Non-pigmented ciliary epithelial cell (primary cell): ENCODE measurements at regions not wholly inside any gene's neighbourhood (a gene's known extent, or its start where the extent isn't known, plus 50 kb on each side); places are given as distances from the start of the nearest gene placed in this dataset.
A peak's percentile ranks its signal among the peaks of the same experiment; 100 is the strongest.

Experiments
- DNase-seq: peaks from one replicate; pipeline ENCODE4 v3.0.0-alpha.2; 2010; ENCODE audit warnings: low read depth

GRCh38 chr6:81694855-81695254, 57.6 kb downstream of the TENT5A start:
- no peak for DNase-seq

- no peak for DNase-seq
These were observed 58.3 kb downstream of the TENT5A start for GRCh38 chr6:81694207-81694606.

- DNase-seq = no peak
These were observed 59.2 kb downstream of the TENT5A start for GRCh38 chr6:81693266-81693665.

- no peak for DNase-seq
These were observed 62.4 kb downstream of the TENT5A start for GRCh38 chr6:81690073-81690472.

GRCh38 chr6:81689580-81689979, 62.9 kb downstream of the TENT5A start:
- no peak for DNase-seq

GRCh38 chr6:81683912-81684311, 68.6 kb downstream of the TENT5A start:
- peak; percentile 34 for DNase-seq

GRCh38 chr6:81682858-81683620, 69.4 kb downstream of the TENT5A start:
- DNase-seq = no peak

GRCh38 chr6:81682235-81682795, 70.2 kb downstream of the TENT5A start:
- DNase-seq = no peak

- no peak for DNase-seq
These were observed 83.0 kb downstream of the TENT5A start for GRCh38 chr6:81669445-81669844.

- DNase-seq = no peak
These were observed 83.8 kb downstream of the TENT5A start for GRCh38 chr6:81668615-81669047.

GRCh38 chr6:81666481-81666880, 86.0 kb downstream of the TENT5A start:
- DNase-seq = no peak

GRCh38 chr6:81656231-81656630, 96.2 kb downstream of the TENT5A start:
- DNase-seq = no peak

- DNase-seq = no peak
These were observed 96.8 kb downstream of the TENT5A start for GRCh38 chr6:81655696-81656095.

- DNase-seq = no peak
These were observed 104.0 kb downstream of the TENT5A start for GRCh38 chr6:81648502-81648901.

GRCh38 chr6:81643156-81643555, 109.3 kb downstream of the TENT5A start:
- DNase-seq = no peak

- no peak for DNase-seq
These were observed 111.6 kb downstream of the TENT5A start for GRCh38 chr6:81640891-81641290.

GRCh38 chr6:81640126-81640525, 112.4 kb downstream of the TENT5A start:
- DNase-seq = no peak

GRCh38 chr6:81638366-81638765, 114.1 kb downstream of the TENT5A start:
- no peak for DNase-seq

GRCh38 chr6:81636930-81637568, 115.4 kb downstream of the TENT5A start:
- no peak for DNase-seq

GRCh38 chr6:81634155-81634880, 118.2 kb downstream of the TENT5A start:
- no peak for DNase-seq

- DNase-seq = no peak
These were observed 119.1 kb downstream of the TENT5A start for GRCh38 chr6:81633391-81633790.

- no peak for DNase-seq
These were observed 121.8 kb downstream of the TENT5A start for GRCh38 chr6:81630719-81631118.

GRCh38 chr6:81625216-81625615, 127.3 kb downstream of the TENT5A start:
- DNase-seq = no peak
